AG04449 (cell line): ENCODE measurements at regions not wholly inside any gene's neighbourhood (a gene's known extent, or its start where the extent isn't known, plus 50 kb on each side); places are given as distances from the start of the nearest gene placed in this dataset.

Experiments used
- CTCF ChIA-PET: fragments of 350-600 bp; formaldehyde crosslinking; extraction: SDS; loops from one replicate; lab custom pipeline; 2021; ENCODE audit warnings: antibody characterized with exemption; lab: Yijun Ruan, JAX
- POLR2A ChIA-PET: fragments of 400-600, 350-600 bp; formaldehyde crosslinking; extraction: SDS; loops from one replicate; lab custom pipeline; 2020; ENCODE audit warnings: antibody characterized with exemption, inconsistent platforms; lab: Yijun Ruan, JAX
- DNase-seq: peaks from one replicate; pipeline ENCODE4 v3.0.0-alpha.2; 2010; ENCODE audit warnings: low read depth, low spot score
- H3K4me3 ChIP-seq: 2 replicates; pipeline ENCODE4 v1.5.1; 2011; ENCODE audit warnings: low read depth, mild to moderate bottlenecking, control low read depth, low read length
- CTCF ChIP-seq: IDR thresholded peaks from one replicate; pipeline ENCODE4 v1.5.1; 2011; ENCODE audit warnings: mild to moderate bottlenecking, moderate library complexity, low read length, control low read depth, inconsistent platforms; ENCODE audit not compliant: insufficient read depth; ENCODE audit errors: missing control alignments

GRCh38 chr1:57860325-57860724 is 436.5 kb upstream of the DAB1 start:
- ChIA-PET CTCF (no interaction called here), POLR2A (interaction anchor here (0.6 kb wide), 1 partner anchor 28 kb away, joined by 3 read pairs; no protein-coding TSS in a partner anchor)
- DNase-seq, result no peak
- H3K4me3 ChIP-seq, result no peak overlapping the region
- no peak for TF ChIP-seq CTCF

GRCh38 chr1:57858740-57859139 is 434.9 kb upstream of the DAB1 start:
- TF ChIP-seq CTCF, result no peak
- H3K4me3 ChIP-seq, result no peak overlapping the region
- DNase-seq, result no peak
- ChIA-PET POLR2A (no interaction called here), CTCF (no interaction called here)

GRCh38 chr1:57857809-57858208 is 433.9 kb upstream of the DAB1 start:
- DNase-seq, result no peak
- ChIA-PET POLR2A (no interaction called here), CTCF (no interaction called here)
- H3K4me3 ChIP-seq, result no peak overlapping the region
- TF ChIP-seq CTCF, result no peak

GRCh38 chr1:57854436-57854835 is 430.6 kb upstream of the DAB1 start:
- no peak for TF ChIP-seq CTCF
- POLR2A ChIA-PET, result no interaction called here
- DNase-seq, result no peak
- CTCF ChIA-PET, result no interaction called here
- no peak overlapping the region for H3K4me3 ChIP-seq

GRCh38 chr1:57850176-57850940 is 426.5 kb upstream of the DAB1 start:
- ChIA-PET CTCF (no interaction called here), POLR2A (no interaction called here)
- no peak overlapping the region for H3K4me3 ChIP-seq
- DNase-seq, result no peak
- TF ChIP-seq CTCF, result no peak

- no peak overlapping the region for H3K4me3 ChIP-seq
- TF ChIP-seq CTCF, result no peak
- ChIA-PET POLR2A (no interaction called here), CTCF (no interaction called here)
- DNase-seq, result no peak
Observed at GRCh38 chr1:57848406-57848805, 424.5 kb upstream of the DAB1 start.
